Mammary epithelial cell (primary cell): ENCODE measurements at regions not wholly inside any gene's neighbourhood (a gene's known extent, or its start where the extent isn't known, plus 50 kb on each side); places are given as distances from the start of the nearest gene placed in this dataset.

Experiments
- CTCF ChIP-seq, 2 donors: IDR thresholded peaks in 1 of 2; conservative IDR thresholded peaks in 1 of 2; 2 replicates each; pipeline ENCODE4 v1.5.1; 2011 to 2012; ENCODE audit warnings: inconsistent platforms in 2 of 2, low read length in 2 of 2, mild to moderate bottlenecking in 2 of 2, control low read depth in 1 of 2, low read depth in 1 of 2; ENCODE audit not compliant: insufficient read depth in 1 of 2; ENCODE audit errors: extremely low read depth in 1 of 2
- EZH2 ChIP-seq: IDR thresholded peaks from 2 replicates; pipeline ENCODE4 v1.6.1; 2012; ENCODE audit warnings: low read length, inconsistent platforms, borderline replicate concordance

- TF ChIP-seq CTCF (conservative IDR thresholded peaks at IDR 0.05 in 1 of 2, IDR thresholded peaks at IDR 0.05 in 1 of 2; ENCODE audit: extremely low read depth in 1 of 2, insufficient read depth in 1 of 2, low read depth in 1 of 2, low read length in 2 of 2) (no peak), EZH2 (no peak)
Observed at GRCh38 chr20:46808565-46808964, 86.1 kb upstream of the EYA2 start.
